ENCODE measurements at regions not wholly inside any gene's neighbourhood (a gene's known extent, or its start where the extent isn't known, plus 50 kb on each side); places are given as distances from the start of the nearest gene placed in this dataset.

- TF ChIP-seq CTCF (conservative IDR thresholded peaks at IDR 0.05 in 1 of 2, IDR thresholded peaks at IDR 0.05 in 1 of 2; ENCODE audit: extremely low read depth in 1 of 2, insufficient read depth in 1 of 2, low read depth in 1 of 2, low read length in 2 of 2) (no peak), EZH2 (IDR thresholded peaks at IDR 0.05; ENCODE audit: borderline replicate concordance, low read length) (no peak)
Measured at GRCh38 chr9:17894501-17895160, 315.8 kb downstream of the SH3GL2 start.
